GM12878 (cell line): ENCODE measurements at regions not wholly inside any gene's neighbourhood (a gene's known extent, or its start where the extent isn't known, plus 50 kb on each side); places are given as distances from the start of the nearest gene placed in this dataset.

Experiments
- BHLHE40 ChIP-seq, 2 experiments: fragments of 450-650 bp in 1 of 2; IDR thresholded peaks; 2 replicates each; pipeline ENCODE4 v1.6.1; 2011 to 2017; ENCODE audit warnings: low read depth in 2 of 2, borderline replicate concordance in 1 of 2, improper control_type of control experiment in 1 of 2, low read length in 1 of 2, mild to moderate bottlenecking in 1 of 2
- CHD2 ChIP-seq: IDR thresholded peaks from 2 replicates; pipeline ENCODE4 v1.6.1; 2011; ENCODE audit warnings: low read depth, low read length, improper control_type of control experiment, borderline replicate concordance
- FOXM1 ChIP-seq: IDR thresholded peaks from 2 replicates; pipeline ENCODE4 v1.6.1; 2012; ENCODE audit warnings: low read depth, mild to moderate bottlenecking, inconsistent platforms, low read length, moderate library complexity
- GABPA ChIP-seq: IDR thresholded peaks from 2 replicates; pipeline ENCODE4 v1.6.1; 2014; ENCODE audit warnings: antibody characterized with exemption, low read depth, mild to moderate bottlenecking, inconsistent platforms

DNA sequence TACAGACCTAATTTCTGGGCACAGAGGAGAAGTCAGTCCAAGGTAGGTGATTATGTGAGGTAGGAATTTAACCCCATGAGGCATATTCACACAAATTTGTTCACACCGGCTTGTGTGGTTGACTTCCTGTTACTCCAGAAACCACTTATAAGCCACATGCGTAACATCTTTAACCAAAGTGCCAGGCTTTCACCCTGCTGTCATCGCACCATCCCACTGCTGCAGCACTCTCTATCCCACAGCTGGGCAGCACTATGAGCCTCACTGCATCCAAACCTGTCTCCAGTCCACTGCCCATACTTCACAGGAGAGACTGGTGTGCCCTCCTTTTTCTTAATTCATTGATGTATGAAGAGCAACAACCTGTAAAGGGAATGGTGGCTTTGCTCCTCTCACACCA, 128.2 kb upstream of the ARGLU1 start:
- no peak for TF ChIP-seq CHD2
- TF ChIP-seq FOXM1 = no peak
- no peak for TF ChIP-seq BHLHE40 (IDR thresholded peaks at IDR 0.05; ENCODE audit: borderline replicate concordance in 1 of 2, low read depth in 2 of 2, low read length in 1 of 2)
- TF ChIP-seq GABPA = no peak
